ENCODE measurements at regions not wholly inside any gene's neighbourhood (a gene's known extent, or its start where the extent isn't known, plus 50 kb on each side); places are given as distances from the start of the nearest gene placed in this dataset. TPM values are rescaled to one million over a fixed set of nuclear protein-coding genes. Genes with fewer than 3 reads are reported as not detected.
"Not testable (repeated sequence)": the region's sequence is repeated elsewhere in the genome, so short reads cannot be mapped to it uniquely, and the experiment has no call there.

DNA sequence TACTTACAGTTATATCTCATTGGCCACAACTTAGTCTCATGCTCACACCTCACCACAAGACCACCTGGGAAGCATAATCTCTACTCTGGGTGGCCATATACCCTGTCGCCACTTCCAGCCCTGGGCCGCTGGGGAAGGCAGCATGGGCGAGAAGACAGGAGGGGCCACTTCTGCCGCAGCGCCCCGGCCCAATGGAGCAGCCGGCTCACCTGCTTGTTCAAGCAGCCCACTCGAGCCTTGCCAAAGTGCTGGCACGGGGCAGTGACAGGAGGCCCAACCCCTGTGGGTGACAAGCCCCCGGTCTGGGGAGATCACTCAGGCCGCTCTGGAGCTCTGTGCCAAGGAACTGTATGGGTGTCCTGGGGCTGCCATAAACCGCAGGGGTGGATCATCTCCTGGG lies 203.4 kb downstream of the CCT8L2 start:
- intact Hi-C loops (cut with DNase I); H3K27ac ChIP-seq; H3K4me3 ChIP-seq; H3K36me3 ChIP-seq; H3K27me3 ChIP-seq; DNase-seq (ENCODE audit: extremely low spot score in 2 of 2); H3K4me1 ChIP-seq; H3K9me3 ChIP-seq: not testable (repeated sequence)

DNA sequence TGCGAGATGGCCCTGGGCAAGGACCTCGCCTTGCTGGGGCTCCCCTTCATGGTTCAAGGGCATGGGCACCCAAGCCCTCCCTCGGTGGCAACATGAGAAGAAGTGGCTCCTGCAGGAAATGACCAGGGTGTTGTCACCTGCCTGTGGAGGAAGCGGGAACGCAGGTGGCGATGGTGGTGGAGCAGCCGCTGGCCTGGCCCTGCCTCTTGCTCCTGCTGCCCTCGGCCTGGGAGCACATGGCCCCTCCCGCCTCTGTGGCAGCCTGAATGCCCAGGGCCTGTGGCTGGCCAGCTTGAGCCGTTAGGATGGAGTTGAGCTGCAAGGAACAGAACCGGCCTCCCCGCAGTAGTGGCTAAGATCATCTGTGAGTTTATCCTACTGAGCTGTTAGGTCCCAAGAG lies 204.0 kb downstream of the CCT8L2 start:
- H3K27me3 ChIP-seq; intact Hi-C loops (cut with DNase I); H3K4me1 ChIP-seq; H3K27ac ChIP-seq; DNase-seq (ENCODE audit: extremely low spot score in 2 of 2); H3K9me3 ChIP-seq; H3K36me3 ChIP-seq; H3K4me3 ChIP-seq: not testable (repeated sequence)

DNA sequence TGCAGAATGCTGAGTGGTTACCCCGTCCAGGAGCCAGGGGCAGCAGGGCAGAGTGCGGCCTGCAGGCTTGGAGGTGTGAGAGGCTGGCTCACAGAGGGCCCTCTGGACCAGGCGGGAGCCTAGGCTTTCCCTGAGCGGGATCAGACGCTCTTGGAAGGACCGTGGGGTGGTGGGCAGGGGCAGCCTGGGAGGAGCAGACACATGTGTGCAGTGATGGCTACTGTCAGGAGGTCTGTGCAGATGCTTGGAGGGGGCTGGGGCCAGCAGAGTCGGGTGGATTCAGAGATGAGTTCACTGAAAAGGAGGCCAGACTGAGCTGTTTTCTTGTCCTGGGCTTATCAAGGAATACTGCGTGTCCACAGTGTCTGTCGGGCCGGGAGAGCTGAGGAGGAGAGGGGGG lies 204.5 kb downstream of the CCT8L2 start:
- H3K4me1 ChIP-seq; intact Hi-C loops (cut with DNase I); H3K27ac ChIP-seq; H3K27me3 ChIP-seq; H3K36me3 ChIP-seq; DNase-seq (ENCODE audit: extremely low spot score in 2 of 2); H3K9me3 ChIP-seq; H3K4me3 ChIP-seq: not testable (repeated sequence)

DNA sequence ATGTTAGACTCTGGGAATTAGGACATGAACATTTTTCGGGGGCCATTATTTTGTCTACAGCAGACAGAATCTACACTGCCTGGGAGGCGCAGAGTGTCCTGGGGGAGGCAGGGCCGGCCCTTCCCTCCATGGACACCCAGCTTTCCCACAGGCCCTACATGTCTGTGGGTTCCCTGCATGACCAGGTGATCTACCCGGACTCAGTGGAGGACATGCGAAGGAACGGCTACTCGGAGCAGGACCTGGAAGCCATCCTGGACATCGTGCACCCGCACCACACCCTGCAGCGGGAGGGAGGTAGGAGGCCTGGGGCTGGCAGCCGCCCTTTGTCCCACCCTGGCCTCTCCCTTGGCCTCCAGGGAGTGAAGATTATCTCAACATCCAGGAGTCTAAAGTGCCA lies 205.1 kb downstream of the CCT8L2 start:
- H3K4me1 ChIP-seq; H3K36me3 ChIP-seq; intact Hi-C loops (cut with DNase I); H3K27ac ChIP-seq; H3K27me3 ChIP-seq; H3K9me3 ChIP-seq; H3K4me3 ChIP-seq; DNase-seq (ENCODE audit: extremely low spot score in 2 of 2): not testable (repeated sequence)

DNA sequence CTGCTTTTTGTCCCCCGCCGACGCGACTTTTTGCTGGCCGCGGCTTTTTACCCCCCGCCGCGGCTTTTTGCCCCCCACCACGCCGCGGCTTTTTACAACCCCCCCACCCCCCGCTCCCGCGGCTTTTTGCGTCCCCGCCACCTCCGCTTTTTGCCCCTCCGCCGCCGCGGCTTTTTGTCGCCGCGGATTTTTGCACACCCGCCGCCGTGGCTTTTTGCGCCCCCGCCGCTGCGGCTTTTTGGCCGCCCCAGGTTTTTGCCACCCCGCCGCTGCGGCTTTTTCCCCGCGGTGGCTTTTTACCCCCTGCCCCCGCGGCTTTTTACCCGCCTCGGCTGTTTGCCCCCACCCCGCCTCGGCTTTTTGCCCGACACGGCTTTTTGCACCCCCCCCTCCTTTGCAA lies 205.5 kb downstream of the CCT8L2 start:
- Histone ChIP-seq H3K27ac (no peak overlapping the region), H3K4me1 (no peaks in the 10 kb centered on the region), H3K4me3 (no peak overlapping the region), H3K36me3 (no peaks in the 10 kb centered on the region), H3K9me3 (no peaks in the 10 kb centered on the region), H3K27me3 (no peaks in the 10 kb centered on the region)
- intact Hi-C loops (cut with DNase I) = no loop called here
- TF ChIP-seq POLR2AphosphoS5 (IDR thresholded peaks at IDR 0.05; ENCODE audit: insufficient read depth in 1 of 2, low read depth in 1 of 2) (no peak), POLR2A (IDR thresholded peaks at IDR 0.05) (no peak)
- TF ChIP-seq, protein P1, sequence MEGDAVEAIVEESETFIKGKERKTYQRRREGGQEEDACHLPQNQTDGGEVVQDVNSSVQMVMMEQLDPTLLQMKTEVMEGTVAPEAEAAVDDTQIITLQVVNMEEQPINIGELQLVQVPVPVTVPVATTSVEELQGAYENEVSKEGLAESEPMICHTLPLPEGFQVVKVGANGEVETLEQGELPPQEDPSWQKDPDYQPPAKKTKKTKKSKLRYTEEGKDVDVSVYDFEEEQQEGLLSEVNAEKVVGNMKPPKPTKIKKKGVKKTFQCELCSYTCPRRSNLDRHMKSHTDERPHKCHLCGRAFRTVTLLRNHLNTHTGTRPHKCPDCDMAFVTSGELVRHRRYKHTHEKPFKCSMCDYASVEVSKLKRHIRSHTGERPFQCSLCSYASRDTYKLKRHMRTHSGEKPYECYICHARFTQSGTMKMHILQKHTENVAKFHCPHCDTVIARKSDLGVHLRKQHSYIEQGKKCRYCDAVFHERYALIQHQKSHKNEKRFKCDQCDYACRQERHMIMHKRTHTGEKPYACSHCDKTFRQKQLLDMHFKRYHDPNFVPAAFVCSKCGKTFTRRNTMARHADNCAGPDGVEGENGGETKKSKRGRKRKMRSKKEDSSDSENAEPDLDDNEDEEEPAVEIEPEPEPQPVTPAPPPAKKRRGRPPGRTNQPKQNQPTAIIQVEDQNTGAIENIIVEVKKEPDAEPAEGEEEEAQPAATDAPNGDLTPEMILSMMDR (IDR thresholded peaks at IDR 0.05) = no peak
- no peak for DNase-seq (ENCODE audit: extremely low spot score in 2 of 2)

DNA sequence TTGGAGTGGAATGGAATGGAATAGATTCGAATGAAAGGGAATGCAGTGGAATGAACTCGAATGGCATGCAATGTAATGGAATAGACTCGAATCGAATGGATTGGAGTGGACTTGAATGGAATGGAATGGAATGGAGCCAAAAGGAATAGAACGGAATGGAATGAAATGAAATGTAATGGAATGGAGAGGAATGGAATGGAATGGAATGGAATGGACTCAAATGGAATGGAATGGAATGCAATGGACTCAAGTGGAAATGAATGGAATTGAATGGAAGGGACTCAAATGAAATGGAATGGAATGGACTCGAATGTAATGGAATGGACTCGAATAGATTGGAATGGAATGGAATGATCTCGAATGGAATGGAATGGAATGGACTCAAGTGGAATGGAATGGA lies 231.3 kb downstream of the CCT8L2 start:
- DNase-seq (ENCODE audit: extremely low spot score in 2 of 2); H3K4me1 ChIP-seq; H3K27me3 ChIP-seq; H3K4me3 ChIP-seq; H3K36me3 ChIP-seq; H3K9me3 ChIP-seq; intact Hi-C loops (cut with DNase I); H3K27ac ChIP-seq: not testable (repeated sequence)

DNA sequence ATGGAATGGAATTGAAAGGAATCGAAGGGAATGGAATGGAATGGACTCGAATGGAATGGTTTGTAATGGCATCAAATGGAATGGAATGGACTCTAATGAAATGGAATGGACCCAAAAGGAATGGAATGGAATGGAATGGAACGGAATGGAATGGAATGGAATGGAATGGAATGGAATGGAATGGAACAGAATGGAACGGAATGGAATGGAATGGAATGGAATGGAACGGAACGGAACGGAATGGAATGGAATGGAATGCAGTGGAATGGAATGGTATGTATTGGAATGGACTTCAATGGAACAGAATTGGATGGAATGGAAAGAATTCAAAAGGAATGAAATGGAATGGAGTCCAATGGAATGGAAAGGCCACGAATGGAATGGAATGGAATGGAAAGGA lies 240.0 kb downstream of the CCT8L2 start:
- H3K9me3 ChIP-seq; H3K4me3 ChIP-seq; H3K27me3 ChIP-seq; H3K36me3 ChIP-seq; H3K4me1 ChIP-seq; H3K27ac ChIP-seq; DNase-seq (ENCODE audit: extremely low spot score in 2 of 2); intact Hi-C loops (cut with DNase I): not testable (repeated sequence)

DNA sequence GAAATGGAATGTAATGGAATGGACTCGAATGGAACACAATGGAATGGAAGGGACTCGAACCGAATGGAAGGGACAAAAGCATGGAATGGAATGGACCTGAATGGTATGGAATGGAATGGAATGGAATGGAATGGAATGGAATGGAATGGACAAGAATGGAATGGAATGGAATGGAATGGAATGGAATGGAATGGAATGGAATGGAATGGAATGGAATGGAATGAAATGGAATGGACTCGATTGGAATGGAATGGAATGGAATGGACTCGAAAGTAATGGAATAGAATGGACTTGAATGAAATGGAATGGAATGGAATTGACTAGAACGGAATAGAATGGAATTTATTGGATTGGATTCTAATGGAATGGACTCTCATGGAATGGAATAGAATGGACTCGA lies 245.5 kb downstream of the CCT8L2 start:
- H3K9me3 ChIP-seq; DNase-seq (ENCODE audit: extremely low spot score in 2 of 2); H3K4me1 ChIP-seq; H3K36me3 ChIP-seq; H3K4me3 ChIP-seq; intact Hi-C loops (cut with DNase I); H3K27ac ChIP-seq; H3K27me3 ChIP-seq: not testable (repeated sequence)

DNA sequence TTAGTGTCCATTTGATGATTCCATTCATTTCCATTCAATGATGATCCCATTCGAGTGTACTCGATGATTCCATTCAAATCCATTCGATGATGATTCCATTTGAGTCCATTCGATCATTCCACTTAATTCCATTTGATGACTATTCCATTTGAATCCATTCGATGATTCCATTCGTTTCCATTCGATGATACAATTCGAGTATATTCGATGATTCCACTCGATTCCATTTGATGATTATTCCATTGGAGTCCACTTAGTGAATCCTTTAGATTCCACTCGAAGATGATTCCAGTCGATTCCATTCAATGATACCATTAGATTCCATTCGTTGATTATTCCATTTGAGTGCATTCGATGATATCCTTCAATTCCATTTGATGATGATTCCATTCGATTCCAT lies 277.0 kb downstream of the CCT8L2 start:
- H3K27ac ChIP-seq; intact Hi-C loops (cut with DNase I); H3K36me3 ChIP-seq; DNase-seq (ENCODE audit: extremely low spot score in 2 of 2); H3K9me3 ChIP-seq; H3K4me1 ChIP-seq; H3K27me3 ChIP-seq; H3K4me3 ChIP-seq: not testable (repeated sequence)

Small RNA genes in the stretch of these regions (small RNA-seq; reads per million reads assigned to genes)
- gene AC137499.1 = not detected

Data from vagina (tissue), 2 donors.